ENCODE measurements at regions not wholly inside any gene's neighbourhood (a gene's known extent, or its start where the extent isn't known, plus 50 kb on each side); places are given as distances from the start of the nearest gene placed in this dataset.

DNA sequence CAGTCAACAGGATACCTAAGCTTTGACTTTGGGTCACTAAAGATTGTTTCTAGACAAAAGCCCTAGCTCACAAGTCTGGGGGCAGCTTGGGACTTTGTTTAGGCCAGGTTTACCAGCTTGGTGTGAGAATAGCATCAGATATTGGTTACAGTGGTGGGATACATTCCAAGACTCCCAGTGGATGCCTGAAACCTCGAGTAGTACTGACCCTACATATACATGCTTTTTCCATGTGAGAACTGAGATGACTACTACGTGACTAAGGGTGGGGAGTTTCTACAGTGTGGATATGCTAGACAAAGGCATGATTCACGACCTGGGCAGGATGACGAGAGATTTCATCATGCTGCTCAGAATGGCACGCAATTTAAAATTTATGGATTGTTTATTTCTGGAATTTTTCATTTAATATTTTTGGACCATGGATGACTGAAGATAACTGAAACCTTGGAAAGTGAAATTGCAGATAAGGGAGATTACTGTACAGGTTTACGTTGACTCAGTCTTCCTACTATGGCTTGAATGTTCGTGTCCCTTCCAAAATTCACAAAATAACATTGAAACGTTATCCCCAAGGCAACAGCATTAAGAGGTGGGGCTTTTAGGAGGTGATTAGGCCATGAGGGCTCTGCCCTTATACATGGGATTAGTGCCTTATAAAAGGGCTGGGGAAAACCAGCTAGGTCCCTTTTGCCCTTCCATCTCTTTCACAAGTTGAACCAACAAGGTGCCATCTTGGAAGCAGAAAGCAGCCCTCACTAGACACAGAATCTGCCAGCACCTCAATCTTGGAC, 50.2 kb upstream of the CTAGE1 start:
- Mint-ChIP-seq H3K9me3 (peaks cover 0 to 3% (median 3%) of the 10 kb centered on the region in 3 donors), H3K27ac (no peak overlapping the region), H3K4me1 (no peaks in the 10 kb centered on the region), H3K36me3 (no peaks in the 10 kb centered on the region), H3K27me3 (peaks cover 1% of the 10 kb centered on the region), H3K4me3 (no peak overlapping the region)

DNA sequence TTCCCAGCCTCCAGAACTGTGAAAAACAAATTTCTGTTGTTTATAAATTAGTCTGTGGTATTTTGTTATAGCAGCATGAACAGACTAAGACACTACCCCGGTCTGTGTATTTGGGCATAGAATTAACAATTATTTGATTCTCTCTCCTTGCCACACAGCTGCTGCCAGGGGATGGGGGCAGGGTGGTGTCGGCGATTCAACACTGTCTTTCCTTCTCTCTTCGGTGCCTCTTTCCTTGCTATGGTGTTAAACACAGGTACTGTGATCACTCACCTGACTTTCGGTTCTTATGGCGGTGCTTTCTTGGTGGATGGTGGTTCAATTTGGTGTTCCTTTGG, 50.8 kb upstream of the CTAGE1 start:
- no peaks in the 10 kb centered on the region for H3K36me3 Mint-ChIP-seq
- peaks cover 1% of the 10 kb centered on the region for H3K27me3 Mint-ChIP-seq
- no peak overlapping the region for H3K4me3 Mint-ChIP-seq
- peaks cover 0 to 3% (median 3%) of the 10 kb centered on the region in 3 donors for H3K9me3 Mint-ChIP-seq
- no peak overlapping the region for H3K27ac Mint-ChIP-seq
- H3K4me1 Mint-ChIP-seq = no peaks in the 10 kb centered on the region

GRCh38 chr18:22469061-22469734, 51.5 kb upstream of the CTAGE1 start:
- Mint-ChIP-seq H3K4me3 (no peak overlapping the region), H3K4me1 (no peaks in the 10 kb centered on the region), H3K27me3 (peaks cover 1% of the 10 kb centered on the region), H3K9me3 (peaks cover 2 to 5% (median 3%) of the 10 kb centered on the region in 3 donors), H3K27ac (no peak overlapping the region), H3K36me3 (no peaks in the 10 kb centered on the region)

DNA sequence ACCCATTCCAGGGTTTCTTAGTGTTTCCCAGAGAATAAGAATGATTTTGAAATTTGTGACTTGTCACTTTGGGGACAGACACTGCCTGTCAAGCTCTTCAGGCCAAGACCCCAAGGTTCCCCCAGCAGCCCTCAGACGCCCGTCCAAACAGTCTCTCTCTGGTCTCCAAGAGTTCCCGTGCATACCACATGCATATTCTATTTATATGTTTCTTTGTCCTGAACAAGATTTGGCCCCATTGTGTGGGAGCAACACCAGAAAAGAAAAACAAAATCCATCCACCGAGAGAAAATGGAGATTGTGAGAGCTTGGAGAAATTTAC, 52.2 kb upstream of the CTAGE1 start:
- H3K27ac Mint-ChIP-seq = no peak overlapping the region

DNA sequence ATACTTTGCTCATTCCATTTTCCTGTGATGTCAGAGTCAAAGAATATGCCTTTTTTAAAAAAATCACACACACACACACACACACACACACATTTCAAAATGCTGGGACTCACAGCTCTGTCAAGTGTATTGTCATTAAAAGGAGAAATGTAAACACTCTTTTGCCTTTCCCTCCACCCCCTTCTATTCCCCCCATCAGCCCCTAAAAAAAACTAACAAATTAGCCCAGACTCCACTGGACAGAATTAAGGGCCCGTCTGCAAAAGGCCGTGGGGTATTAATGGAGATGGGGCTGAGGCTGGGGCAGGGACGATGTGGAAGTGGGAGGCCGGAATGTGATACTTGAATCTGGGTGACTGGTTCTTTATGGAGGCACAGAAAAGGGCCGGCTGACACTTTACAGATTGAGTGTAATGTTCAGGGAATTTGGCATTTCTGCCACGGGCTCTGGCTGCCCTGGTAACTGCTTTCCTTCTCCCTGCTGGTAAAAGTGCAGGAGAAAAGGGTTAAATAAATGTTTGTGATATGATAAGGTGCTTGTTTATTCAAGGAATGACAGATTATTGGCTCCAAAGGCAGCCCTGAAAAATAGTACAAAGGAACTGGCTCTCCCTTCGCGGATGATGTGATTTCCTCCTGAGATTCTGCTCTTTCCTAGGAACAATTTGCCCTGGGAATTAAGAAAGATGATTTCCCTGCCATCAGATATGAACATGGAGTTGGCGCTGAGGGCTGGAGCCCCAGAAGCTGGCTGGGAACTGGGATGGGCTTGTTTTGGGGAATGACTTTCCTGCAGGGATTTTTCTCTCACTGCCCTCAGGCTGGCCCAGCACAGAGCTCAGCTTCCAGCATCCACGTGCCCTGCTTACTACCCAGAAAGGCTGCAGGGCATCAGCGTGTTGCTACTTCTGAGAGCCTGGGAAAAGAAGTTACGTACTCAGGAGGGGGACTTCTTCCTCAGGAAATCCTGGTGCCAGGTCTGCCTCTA, 52.8 kb upstream of the CTAGE1 start:
- H3K27ac Mint-ChIP-seq = no peak overlapping the region
- peaks cover 2 to 10% (median 5%) of the 10 kb centered on the region in 3 donors for H3K9me3 Mint-ChIP-seq
- H3K4me1 Mint-ChIP-seq = no peaks in the 10 kb centered on the region
- H3K27me3 Mint-ChIP-seq = peaks cover 1% of the 10 kb centered on the region
- H3K4me3 Mint-ChIP-seq = no peak overlapping the region
- no peaks in the 10 kb centered on the region for H3K36me3 Mint-ChIP-seq

More for the DNA sequence above, 52.2 kb upstream of the CTAGE1 start:
- H3K4me1 Mint-ChIP-seq = no peaks in the 10 kb centered on the region
- peaks cover 1% of the 10 kb centered on the region for H3K27me3 Mint-ChIP-seq
- no peaks in the 10 kb centered on the region for H3K36me3 Mint-ChIP-seq
- H3K4me3 Mint-ChIP-seq = no peak overlapping the region
- peaks cover 2 to 6% (median 5%) of the 10 kb centered on the region in 3 donors for H3K9me3 Mint-ChIP-seq

DNA sequence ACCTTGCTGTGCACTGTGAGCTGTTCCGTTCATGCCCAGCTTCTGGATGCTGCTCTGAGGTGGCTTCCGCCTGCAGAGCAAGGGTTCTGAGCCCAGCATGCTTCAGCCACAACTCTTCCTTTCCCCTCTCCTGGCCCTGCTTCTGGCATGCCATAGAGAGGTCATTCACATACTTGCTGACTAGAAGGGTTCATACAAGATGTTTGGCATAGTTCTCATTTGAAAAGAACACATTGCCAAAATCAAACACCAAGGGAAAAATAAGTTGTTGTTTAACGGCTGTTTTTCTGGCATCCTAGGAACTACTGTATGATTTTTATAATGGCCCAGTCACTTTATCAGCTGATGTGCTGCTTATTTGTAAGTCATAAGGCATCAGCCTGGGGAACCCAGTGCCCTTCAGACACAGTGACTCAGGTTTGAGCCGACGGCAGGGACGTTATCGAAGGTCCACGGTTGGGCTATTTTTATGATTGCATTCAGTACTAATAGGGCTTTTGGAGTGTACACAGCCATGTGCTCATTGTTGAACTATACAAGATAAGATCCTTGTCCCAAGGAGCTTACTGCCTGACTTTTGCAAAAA, 53.9 kb upstream of the CTAGE1 start:
- no peaks in the 10 kb centered on the region for H3K4me1 Mint-ChIP-seq
- H3K27ac Mint-ChIP-seq = no peak overlapping the region
- peaks cover 2 to 10% (median 5%) of the 10 kb centered on the region in 3 donors for H3K9me3 Mint-ChIP-seq
- no peaks in the 10 kb centered on the region for H3K36me3 Mint-ChIP-seq
- H3K4me3 Mint-ChIP-seq = no peak overlapping the region
- peaks cover 1% of the 10 kb centered on the region for H3K27me3 Mint-ChIP-seq

DNA sequence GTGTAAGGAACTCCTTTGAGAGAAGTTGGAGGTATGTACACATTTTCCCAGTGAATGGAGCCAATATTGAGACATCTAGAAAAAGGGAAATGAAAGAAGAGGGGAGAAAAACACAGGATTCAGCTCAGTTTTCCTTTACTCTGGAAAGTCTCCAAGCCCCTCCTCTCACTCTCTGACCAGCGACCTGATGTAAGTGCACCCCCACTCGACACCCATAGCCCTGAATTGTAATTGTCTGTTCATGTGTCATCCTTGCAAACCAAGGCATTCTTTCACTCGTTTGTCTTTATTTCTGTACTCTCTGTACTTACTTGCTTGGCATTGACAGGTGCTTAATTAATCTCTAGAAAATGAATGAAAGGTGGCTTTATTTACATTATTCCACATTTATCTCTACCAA, 55.7 kb upstream of the CTAGE1 start:
- Mint-ChIP-seq H3K4me1 (no peaks in the 10 kb centered on the region), H3K27me3 (peaks cover 1% of the 10 kb centered on the region), H3K9me3 (peaks cover 2 to 10% (median 5%) of the 10 kb centered on the region in 3 donors), H3K4me3 (no peak overlapping the region), H3K27ac (no peak overlapping the region), H3K36me3 (no peaks in the 10 kb centered on the region)

GRCh38 chr18:22475426-22476100, 57.8 kb upstream of the CTAGE1 start:
- H3K36me3 Mint-ChIP-seq = no peaks in the 10 kb centered on the region
- peaks cover 2 to 7% (median 6%) of the 10 kb centered on the region in 3 donors for H3K9me3 Mint-ChIP-seq
- H3K27ac Mint-ChIP-seq = no peak overlapping the region
- peaks cover 1% of the 10 kb centered on the region for H3K27me3 Mint-ChIP-seq
- no peaks in the 10 kb centered on the region for H3K4me1 Mint-ChIP-seq
- no peak overlapping the region for H3K4me3 Mint-ChIP-seq

DNA sequence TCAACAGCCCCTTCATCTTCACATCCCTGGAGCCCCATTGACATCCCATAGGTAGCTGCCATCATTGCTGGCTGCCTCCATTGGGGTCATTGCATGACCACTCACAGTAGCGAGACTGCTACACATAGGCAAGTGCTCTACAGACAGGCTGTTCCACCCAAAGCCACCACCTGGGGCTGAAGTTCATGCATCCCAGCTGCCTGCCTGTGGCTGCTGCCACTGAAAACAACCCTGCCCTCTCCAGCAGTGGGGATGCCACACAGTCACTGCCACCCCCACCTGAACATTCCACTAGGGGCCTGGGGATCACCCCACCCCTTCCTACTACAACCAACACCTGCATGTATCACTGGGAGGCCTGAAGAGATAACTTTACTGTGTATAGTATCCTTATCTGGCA, 59.5 kb upstream of the CTAGE1 start:
- Mint-ChIP-seq H3K27ac (no peak overlapping the region), H3K4me3 (no peak overlapping the region), H3K9me3 (peaks cover 5 to 7% (median 6%) of the 10 kb centered on the region in 3 donors), H3K27me3 (peaks cover 1% of the 10 kb centered on the region), H3K36me3 (no peaks in the 10 kb centered on the region), H3K4me1 (no peaks in the 10 kb centered on the region)

- Mint-ChIP-seq H3K9me3 (peaks cover 0 to 3% (median 3%) of the 10 kb centered on the region in 3 donors), H3K36me3 (no peaks in the 10 kb centered on the region), H3K4me1 (no peaks in the 10 kb centered on the region), H3K27ac (peak overlapping the region in 1 of 3 donors; percentile 6), H3K27me3 (peaks cover 1% of the 10 kb centered on the region), H3K4me3 (no peak overlapping the region)
These were observed 65.2 kb upstream of the CTAGE1 start for GRCh38 chr18:22482948-22483347.

DNA sequence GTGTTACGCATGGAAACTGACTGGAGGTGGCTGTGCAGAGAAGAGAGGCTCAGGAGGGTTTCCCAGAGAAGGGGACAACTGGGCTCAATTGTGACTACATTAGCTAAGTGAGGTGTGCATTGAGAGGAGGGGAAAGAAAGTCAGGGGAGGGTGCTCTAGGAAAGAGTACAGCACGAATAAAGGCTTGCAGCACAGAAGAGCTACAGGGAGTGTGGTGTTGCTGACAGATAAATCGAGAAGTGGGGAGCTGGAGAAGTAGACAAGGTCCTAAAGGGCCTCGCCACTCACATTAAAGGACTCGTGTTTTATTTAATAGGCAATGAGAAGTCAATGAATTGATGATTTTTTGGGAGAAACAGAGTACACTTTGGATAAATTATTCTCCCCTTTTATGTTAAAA, 65.7 kb upstream of the CTAGE1 start:
- Mint-ChIP-seq H3K4me1 (no peaks in the 10 kb centered on the region), H3K4me3 (no peak overlapping the region), H3K36me3 (no peaks in the 10 kb centered on the region), H3K27ac (peak overlapping the region in 1 of 3 donors; percentile 6), H3K9me3 (peaks cover 0 to 3% (median 3%) of the 10 kb centered on the region in 3 donors), H3K27me3 (peaks cover 1% of the 10 kb centered on the region)

DNA sequence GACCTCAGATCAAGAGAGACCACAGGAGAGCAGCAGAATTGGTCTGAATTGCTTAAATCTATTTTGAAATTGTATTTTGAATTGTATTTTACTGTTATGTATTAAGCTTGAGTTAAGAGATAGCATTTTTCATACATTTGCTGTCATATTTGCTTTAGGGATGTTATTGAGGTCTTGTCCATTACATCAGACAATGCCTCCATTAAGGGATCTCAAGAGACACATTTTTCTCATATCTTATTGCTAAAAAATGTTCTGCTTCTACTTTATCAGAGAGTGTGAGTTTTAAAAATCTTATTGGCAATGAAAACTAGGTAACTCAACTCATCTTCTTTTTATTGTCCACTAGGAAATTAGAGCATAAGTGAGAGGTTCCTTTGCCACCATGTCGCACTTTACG, 66.8 kb upstream of the CTAGE1 start:
- Mint-ChIP-seq H3K4me1 (no peaks in the 10 kb centered on the region), H3K27me3 (peaks cover 1% of the 10 kb centered on the region), H3K4me3 (no peak overlapping the region), H3K36me3 (no peaks in the 10 kb centered on the region), H3K9me3 (peaks cover 0 to 3% (median 3%) of the 10 kb centered on the region in 3 donors), H3K27ac (no peak overlapping the region)

DNA sequence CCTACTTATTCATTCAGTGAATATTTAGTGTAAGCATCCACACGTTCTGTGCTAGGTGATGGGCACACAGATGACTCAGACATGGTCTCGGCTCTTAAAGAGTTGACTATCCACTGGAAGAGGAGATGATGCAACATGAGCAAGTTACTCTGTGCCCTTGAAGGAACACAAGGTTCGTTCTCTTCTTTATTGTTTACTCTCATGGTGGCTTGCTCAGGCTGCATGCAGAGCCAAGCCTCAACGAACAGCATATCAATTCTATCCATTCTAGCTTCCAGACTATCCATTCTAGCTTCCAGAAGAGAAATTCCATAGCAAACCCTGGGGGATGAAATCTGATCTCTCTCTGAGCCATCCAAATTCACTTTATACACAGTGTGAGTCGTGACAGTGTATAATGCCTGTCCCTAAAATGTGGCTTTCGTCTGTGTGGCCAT, 68.1 kb upstream of the CTAGE1 start:
- Mint-ChIP-seq H3K9me3 (peaks cover 0 to 3% (median 0%) of the 10 kb centered on the region in 3 donors), H3K36me3 (no peaks in the 10 kb centered on the region), H3K4me3 (no peak overlapping the region), H3K27me3 (no peaks in the 10 kb centered on the region), H3K27ac (no peak overlapping the region), H3K4me1 (no peaks in the 10 kb centered on the region)

DNA sequence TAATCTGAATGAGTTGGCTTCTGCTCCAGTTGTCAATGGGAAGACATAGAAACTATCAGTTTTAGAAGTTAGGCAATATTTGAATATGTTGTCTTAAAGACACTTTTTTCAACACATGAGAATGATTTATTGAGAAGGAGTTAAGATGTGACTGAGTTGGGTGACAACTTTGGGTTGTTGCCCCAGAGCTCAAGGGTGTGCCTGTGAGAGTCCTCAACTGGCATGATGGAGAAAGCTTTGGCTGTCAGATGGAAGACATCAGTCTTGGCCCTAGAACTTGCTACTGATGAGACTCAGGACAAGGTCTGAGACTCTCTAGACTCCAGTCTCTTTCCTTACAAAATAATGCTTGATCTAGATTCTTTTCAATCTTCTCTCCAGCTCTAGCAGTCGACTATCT, 69.0 kb upstream of the CTAGE1 start:
- Mint-ChIP-seq H3K4me1 (no peaks in the 10 kb centered on the region), H3K36me3 (no peaks in the 10 kb centered on the region), H3K4me3 (no peak overlapping the region), H3K27ac (no peak overlapping the region), H3K9me3 (no peaks in the 10 kb centered on the region), H3K27me3 (no peaks in the 10 kb centered on the region)
